H4 (cell line): ENCODE measurements at regions not wholly inside any gene's neighbourhood (a gene's known extent, or its start where the extent isn't known, plus 50 kb on each side); places are given as distances from the start of the nearest gene placed in this dataset.
"Not testable (repeated sequence)": the region's sequence is repeated elsewhere in the genome, so short reads cannot be mapped to it uniquely, and the experiment has no call there.

Experiments used
- DNase-seq: peaks from one replicate; pipeline ENCODE4 v3.0.0-alpha.2; 2015; ENCODE audit warnings: low spot score

DNA sequence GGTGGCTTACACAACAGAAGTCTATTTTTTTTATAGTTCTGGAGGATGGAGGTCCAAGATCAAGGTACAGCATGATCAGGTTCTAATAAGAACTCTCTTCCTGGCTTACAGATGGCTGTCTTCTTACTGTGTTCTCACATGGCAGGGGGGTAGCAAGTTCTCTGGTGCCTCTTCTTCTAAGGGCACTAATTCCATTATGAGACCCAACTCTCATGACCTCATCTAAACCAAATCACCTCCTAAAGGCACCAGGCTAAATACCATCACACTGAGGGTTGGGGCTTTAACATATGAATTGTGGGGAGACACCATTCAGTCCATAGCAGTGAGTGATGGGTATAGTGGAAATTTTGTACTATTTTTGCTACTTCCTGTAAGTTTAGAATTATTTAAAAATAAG is 75.2 kb upstream of the SLC4A7 start:
- no peak for DNase-seq

DNA sequence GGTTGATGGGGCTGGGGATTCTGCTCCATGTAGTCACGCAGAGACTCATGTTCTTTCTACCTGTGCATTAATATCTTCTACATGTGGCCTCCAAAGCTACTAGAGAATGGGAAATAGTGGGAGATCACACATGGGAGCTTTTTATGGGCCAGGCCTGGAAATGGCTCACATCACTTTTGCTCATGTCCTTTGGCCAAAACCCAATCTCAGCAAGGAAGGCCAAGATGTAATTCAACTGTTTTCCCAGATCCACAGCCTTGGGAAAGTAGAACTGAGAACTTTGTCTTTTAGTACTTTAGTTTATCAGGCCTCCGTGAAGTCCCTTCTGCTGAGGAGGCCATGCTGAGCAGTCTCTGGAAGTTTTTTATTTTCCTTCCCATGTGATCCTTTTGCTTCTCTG is 73.2 kb upstream of the SLC4A7 start:
- no peak for DNase-seq

DNA sequence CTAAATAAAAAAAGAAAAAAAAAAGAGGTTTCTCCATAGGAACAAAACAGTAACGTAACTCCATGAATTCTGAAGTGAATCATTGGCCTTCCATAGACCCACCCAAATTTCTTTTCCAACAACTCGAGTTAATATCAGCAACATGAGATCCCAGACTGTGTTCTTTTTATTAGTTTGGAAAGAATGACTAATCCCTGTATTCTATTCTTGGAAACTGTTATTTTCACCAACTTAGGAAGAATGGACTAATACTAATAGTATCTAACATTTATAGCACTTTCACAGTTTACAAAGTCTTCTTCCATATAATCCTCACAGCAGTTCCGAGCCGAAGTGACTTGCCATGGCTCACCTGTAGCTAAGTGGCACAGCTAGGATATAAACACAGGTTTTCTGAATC is 72.7 kb upstream of the SLC4A7 start:
- no peak for DNase-seq

DNA sequence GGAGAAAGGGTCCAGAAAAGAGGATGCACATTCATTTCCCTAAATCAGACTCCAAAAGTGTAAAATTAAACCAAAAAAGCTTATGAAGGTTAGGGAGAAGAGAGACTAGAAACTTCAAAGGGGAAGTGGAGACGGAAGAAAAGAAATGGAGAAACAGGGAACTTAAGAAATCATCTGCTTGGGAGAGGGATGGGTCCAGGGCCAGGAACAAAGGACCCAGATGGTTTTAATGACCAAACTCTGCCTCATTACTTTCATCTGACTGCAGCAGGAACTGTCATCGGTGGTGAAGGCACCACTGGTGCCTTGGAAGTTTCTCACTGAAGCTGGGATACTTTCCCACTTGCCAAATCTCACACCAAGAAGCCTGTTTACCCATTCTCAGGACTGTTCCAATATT is 70.5 kb upstream of the SLC4A7 start:
- DNase-seq = no peak

DNA sequence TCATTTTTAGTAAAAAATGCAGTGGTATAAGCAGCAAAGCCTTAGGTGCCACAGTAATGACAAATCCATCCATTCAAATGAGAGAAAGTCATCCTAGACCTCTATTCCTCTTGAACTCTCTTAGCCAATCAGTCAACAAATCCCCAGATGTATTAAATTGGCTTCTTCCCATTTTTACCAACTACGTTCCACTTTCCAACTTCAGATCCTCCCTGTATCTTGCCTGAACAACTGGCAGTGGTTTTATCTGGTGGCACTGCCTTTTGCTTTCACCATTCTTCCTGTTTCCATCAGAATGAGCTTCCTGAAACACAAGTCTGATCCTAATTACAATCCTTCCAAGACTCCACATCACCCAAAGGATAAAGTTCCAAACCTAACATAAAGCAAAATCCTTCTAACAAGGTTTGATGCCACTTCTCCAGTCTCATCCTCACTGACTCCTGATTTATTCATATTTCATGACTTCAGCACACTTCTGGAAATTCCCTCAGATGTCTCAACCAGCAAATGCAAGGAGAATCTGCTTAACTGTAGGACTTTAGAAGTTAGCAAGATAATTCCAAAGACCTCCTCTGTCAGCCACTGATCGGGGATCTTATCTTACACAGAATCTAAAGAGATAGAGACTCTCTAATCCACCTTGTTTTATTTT is 69.8 kb upstream of the SLC4A7 start:
- no peak for DNase-seq

DNA sequence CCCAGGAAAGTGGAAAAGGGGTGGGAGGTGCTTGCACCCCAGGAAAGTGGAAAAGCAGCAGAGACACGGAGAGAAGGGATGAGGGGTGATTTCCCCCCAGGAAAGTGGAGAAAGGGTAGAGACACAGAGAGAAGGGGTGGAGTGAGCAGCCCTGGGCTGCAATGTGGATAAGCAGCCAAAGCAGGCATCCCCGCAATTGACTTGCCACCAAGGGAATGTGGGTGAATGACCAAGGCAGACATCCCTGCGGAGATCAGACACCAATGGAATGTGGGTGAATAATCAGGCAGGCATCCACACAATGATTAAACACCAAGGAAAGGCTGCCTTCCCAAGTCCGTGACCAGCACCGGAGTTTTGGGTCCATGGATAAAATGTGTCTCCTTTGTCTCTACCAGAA is 68.5 kb upstream of the SLC4A7 start:
- DNase-seq = not testable (repeated sequence)

DNA sequence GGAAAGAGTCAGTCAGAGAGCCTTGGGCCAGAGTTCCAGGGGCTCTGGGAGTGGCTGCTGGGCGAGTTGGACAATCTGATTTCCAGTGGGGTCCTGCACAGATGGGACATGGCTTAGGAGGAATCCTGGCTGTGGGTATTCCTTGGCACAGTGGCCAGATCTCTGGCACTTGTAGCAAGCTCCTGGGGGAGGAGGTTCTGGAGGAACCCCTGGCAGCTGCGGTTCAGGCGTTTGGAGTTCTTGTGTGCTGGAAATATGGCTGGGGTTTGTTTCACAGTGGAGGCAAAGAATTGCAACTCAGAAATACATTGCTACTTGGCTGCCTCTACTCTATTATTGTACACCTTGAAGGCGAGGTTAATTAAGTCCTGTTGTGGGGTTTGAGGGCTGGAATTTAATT is 67.2 kb upstream of the SLC4A7 start:
- not testable (repeated sequence) for DNase-seq

DNA sequence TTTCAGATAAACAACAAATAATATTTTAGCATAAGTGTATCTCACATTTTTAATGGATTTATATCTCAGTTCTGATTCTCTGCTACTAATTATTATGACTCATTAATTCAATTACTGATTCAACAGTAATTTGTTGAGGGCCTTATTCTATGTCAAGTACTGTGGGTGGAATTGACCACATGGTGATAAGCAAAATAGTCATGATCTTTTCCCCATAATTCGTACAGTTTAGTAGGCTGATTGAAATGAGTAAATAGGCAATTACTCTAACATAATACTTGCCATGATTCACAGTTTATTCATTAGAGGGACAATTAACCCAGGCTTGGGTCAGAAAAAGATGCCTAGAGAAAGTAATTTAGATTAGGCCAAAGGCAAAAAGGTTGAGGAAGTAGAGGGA is 60.9 kb upstream of the SLC4A7 start:
- no peak for DNase-seq

DNA sequence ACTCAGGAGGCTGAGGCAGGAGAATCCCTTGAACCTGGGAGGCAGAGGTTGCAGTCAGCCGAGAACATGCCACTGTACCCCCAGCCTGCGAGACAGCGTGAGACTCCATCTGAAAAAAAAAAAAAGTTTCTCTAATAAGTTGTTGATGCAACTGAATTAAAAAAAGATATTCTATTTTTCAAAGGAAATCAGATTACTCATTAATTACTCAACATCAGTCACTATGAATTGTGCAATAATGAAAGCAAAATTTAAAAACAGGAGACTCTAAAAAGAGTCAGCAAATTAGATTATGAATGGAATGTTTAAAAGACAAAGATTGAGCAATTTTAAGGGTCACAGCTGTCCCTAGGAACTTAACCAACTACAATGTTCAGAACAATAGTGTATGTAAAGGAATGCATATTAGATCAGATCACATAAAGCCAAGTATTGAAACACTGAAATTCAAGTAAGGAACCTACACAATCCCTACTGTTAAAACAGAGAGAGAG is 60.2 kb upstream of the SLC4A7 start:
- DNase-seq = no peak

DNA sequence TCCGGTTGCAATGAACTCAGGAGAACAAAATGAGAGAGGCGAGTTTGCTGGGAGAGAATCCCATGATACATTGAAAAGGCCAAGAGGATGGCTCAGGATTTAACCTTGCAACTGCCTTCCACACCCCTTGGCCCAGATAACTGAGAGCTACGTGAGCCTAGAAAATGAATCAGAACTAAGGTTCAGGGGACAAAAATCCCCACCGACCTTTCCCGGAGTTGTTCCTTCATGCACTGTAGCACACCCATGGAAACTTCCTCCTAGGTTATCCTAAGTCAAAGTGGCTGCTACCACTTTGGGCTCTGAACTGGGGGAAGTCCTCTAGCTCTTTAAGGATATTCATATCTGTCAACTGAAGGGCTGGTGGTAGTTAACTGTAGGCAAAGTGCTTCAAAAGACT is 58.3 kb upstream of the SLC4A7 start:
- DNase-seq = no peak

DNA sequence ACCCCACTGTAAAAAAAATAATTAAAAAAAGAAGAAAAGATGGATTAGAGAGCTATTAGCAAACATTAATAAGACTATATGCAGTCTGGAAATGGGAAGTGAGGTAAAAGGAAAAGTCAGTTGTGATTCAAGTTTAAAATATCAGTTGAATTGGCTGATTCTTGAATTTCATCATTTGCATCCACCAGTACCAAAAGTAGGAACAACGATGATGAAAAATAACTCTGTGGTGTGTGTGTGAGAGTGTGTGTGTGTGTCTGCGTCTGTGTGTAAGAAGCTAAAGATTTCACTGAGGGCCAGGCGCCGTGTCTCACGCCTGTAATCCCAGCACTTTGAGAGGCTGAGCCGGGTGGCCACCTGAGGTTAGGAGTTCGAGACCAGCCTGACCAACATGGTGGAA is 56.0 kb upstream of the SLC4A7 start:
- no peak for DNase-seq

DNA sequence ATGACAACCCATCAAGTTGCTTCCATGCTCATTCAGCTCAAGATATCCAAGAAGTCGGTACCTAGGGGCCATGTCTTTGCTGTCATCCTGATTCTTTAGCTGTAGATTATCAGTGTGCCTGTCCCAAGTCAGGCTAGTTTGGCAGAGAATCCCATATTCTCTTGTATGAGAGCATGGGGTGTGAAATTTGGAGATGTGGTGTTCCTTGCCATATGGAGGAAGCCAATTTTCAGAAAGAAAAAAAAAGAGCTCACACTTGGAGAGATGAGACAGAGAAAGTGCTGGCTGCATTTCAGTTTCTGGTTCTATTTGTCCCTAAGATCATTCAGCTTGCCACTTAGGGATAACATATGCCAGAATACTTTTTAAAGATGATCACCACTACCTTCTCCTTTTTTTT is 52.3 kb upstream of the SLC4A7 start:
- DNase-seq = no peak

DNA sequence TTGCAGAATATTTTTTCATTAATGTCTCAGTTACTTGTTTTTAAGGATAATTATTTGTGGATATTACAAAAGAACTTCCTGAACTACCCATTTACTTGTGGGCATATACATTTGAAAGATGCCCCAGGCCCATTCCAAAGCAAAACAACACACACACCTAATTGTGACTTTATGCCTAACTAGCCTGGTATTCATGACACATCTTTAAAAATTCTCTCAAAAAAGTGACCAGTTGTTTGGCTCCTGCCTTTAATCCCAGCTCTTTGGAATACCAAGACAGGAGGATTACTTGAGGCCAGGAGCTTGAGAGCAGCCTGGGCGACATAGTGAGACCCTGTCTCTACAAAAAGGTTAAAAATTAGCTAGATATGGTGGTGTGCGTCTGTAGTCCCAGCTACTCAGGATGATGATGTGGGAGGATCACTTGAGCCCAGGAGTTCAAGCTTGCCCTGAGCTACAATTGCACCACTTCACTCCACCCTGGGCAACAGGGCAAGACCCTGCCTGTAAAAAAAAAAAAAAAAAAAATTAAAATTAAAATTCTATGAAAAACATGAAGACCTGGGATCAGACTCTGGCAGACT is 51.7 kb upstream of the SLC4A7 start:
- DNase-seq = no peak

DNA sequence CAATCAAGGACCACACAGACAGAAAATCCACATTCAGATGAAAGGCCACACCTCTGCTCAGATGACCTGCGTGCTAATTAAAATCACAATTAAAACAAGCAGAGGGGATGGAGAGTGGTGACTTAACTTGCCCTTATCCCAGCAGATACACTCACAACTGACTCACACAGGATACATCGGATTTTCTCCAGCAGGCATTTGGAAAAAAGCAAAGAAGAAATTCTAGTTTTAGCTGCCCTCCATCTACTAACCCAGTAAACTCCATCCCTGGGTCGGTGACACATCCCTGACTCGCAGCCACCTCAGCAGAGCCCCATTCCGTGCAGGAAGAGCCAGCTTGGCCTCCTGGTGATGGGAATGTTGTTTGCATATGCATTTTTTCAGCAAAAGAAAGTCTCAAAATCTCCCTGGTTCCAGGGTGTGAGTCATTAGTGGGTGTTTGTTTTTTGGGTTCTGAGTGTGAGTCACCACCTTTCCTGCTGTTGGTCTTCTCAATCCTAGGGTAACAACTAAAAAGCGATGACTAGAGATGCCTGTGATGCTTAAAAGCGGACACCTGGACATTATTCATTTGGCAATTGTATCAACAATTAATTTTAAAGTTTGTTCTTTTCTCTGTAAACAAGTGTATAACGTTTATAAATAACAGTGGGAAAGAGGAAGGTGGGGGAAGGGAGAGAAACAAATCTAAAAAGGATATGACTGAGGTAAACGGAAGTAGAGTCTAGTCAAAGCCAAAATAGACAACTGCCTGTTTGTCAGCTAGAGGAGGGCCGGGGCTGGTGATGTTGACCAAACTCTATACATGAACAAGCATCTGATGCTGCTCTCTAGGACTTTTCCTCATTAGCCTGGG is 49.8 kb upstream of the SLC4A7 start:
- peak; percentile 92 for DNase-seq
